ENCODE measurements at regions not wholly inside any gene's neighbourhood (a gene's known extent, or its start where the extent isn't known, plus 50 kb on each side); places are given as distances from the start of the nearest gene placed in this dataset.

DNA sequence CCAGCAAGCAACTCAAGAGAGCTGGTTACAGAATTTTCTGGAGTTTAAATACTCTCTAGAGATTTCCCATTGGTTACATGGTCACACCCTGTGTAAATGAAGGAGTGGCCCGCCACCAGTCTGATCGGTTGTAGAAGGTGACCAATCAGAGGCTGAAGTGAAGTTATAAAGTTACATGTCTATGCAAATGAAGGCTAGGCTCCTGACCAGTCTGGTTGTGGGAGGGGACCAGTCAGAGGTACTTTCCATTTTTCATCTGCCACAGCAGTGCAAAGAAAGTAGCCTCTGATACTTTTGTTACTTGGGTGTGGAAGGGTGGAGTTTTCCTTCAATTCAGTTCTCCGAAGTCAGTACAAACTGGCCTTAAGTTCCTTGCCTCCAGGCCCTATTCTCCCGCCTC lies 273.7 kb downstream of the BARHL2 start:
- TF ChIP-seq, protein P1, sequence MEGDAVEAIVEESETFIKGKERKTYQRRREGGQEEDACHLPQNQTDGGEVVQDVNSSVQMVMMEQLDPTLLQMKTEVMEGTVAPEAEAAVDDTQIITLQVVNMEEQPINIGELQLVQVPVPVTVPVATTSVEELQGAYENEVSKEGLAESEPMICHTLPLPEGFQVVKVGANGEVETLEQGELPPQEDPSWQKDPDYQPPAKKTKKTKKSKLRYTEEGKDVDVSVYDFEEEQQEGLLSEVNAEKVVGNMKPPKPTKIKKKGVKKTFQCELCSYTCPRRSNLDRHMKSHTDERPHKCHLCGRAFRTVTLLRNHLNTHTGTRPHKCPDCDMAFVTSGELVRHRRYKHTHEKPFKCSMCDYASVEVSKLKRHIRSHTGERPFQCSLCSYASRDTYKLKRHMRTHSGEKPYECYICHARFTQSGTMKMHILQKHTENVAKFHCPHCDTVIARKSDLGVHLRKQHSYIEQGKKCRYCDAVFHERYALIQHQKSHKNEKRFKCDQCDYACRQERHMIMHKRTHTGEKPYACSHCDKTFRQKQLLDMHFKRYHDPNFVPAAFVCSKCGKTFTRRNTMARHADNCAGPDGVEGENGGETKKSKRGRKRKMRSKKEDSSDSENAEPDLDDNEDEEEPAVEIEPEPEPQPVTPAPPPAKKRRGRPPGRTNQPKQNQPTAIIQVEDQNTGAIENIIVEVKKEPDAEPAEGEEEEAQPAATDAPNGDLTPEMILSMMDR (IDR thresholded peaks at IDR 0.05; ENCODE audit: borderline replicate concordance, extremely low read depth, low read length, poor library complexity, severe bottlenecking): no peak
- TF ChIP-seq EZH2 (IDR thresholded peaks at IDR 0.05; ENCODE audit: borderline replicate concordance, low read depth, low read length, severe bottlenecking): no peak

Measured in DND-41 (cell line).